DND-41 (cell line): ENCODE measurements at regions not wholly inside any gene's neighbourhood (a gene's known extent, or its start where the extent isn't known, plus 50 kb on each side); places are given as distances from the start of the nearest gene placed in this dataset.

Experiments used
- ATAC-seq: fragments of 200-7000 bp; cut with Tn5 transposase; 3 replicates; pipeline ENCODE4 v1.9.1; 2021; ENCODE audit warnings: low read depth; ENCODE audit not compliant: insufficient read depth
- DNase-seq: peaks from one replicate; pipeline ENCODE4 v3.0.0-alpha.2; 2020
- H2AFZ ChIP-seq: 2 replicates; pipeline ENCODE4 v1.6.0; 2012; ENCODE audit warnings: low read depth, low read length
- H3K27ac ChIP-seq: 2 replicates; pipeline ENCODE4 v1.5.1; 2012; ENCODE audit warnings: low read length, inconsistent platforms
- H3K27me3 ChIP-seq: fragments of 200-600 bp; sonication (generic); 2 replicates; pipeline ENCODE4 v1.6.0; 2012; ENCODE audit warnings: low read length, mild to moderate bottlenecking, inconsistent platforms; ENCODE audit not compliant: insufficient read depth, poor library complexity
- H3K36me3 ChIP-seq: 2 replicates; pipeline ENCODE4 v1.5.1; 2012; ENCODE audit warnings: low read length, inconsistent platforms; ENCODE audit not compliant: insufficient read depth
- H3K4me1 ChIP-seq: 2 replicates; pipeline ENCODE4 v1.5.1; 2012; ENCODE audit warnings: mild to moderate bottlenecking, low read length; ENCODE audit not compliant: insufficient read depth
- H3K4me2 ChIP-seq: 2 replicates; pipeline ENCODE4 v1.6.0; 2012; ENCODE audit warnings: mild to moderate bottlenecking, moderate library complexity, low read length, inconsistent platforms; ENCODE audit not compliant: insufficient read depth
- H3K4me3 ChIP-seq, 2 experiments: fragments of 200-600 bp in 1 of 2; shearing (Covaris generic) in 1 of 2; 2 replicates each; pipeline ENCODE4 v1.5.1; 2012 to 2016; ENCODE audit warnings: inconsistent platforms in 2 of 2, low read length in 2 of 2, mild to moderate bottlenecking in 2 of 2, low read depth in 1 of 2, moderate library complexity in 1 of 2
- H3K79me2 ChIP-seq: 2 replicates; pipeline ENCODE4 v1.6.0; 2012; ENCODE audit warnings: low read length, inconsistent platforms; ENCODE audit not compliant: insufficient read depth
- H3K9ac ChIP-seq: 2 replicates; pipeline ENCODE4 v1.6.0; 2012; ENCODE audit warnings: low read depth, mild to moderate bottlenecking, inconsistent platforms, low read length, moderate library complexity
- H3K9me3 ChIP-seq: 2 replicates; pipeline ENCODE4 v1.5.1; 2012; ENCODE audit warnings: low read length, moderate library complexity, mild to moderate bottlenecking, inconsistent platforms; ENCODE audit not compliant: insufficient read depth, severe bottlenecking
- H4K20me1 ChIP-seq: 2 replicates; pipeline ENCODE4 v1.6.0; 2012; ENCODE audit warnings: low read length; ENCODE audit not compliant: insufficient read depth
- CTCF ChIP-seq: IDR thresholded peaks from 2 replicates; pipeline ENCODE4 v1.5.1; 2012; ENCODE audit warnings: borderline replicate concordance, low read length, moderate library complexity, mild to moderate bottlenecking; ENCODE audit not compliant: poor library complexity, severe bottlenecking; ENCODE audit errors: extremely low read depth
- EZH2 ChIP-seq: IDR thresholded peaks from 3 replicates; pipeline ENCODE4 v1.6.1; 2012; ENCODE audit warnings: borderline replicate concordance, low read depth, mild to moderate bottlenecking, moderate library complexity, low read length, inconsistent platforms; ENCODE audit not compliant: severe bottlenecking

- H3K27me3 ChIP-seq: no peaks in the 10 kb centered on the region
- H3K4me2 ChIP-seq: no peak overlapping the region
These were observed 93.0 kb upstream of the DAB2 start for GRCh38 chr5:39517800-39518199.

GRCh38 chr5:39515881-39516280, 91.1 kb upstream of the DAB2 start:
- Histone ChIP-seq H3K27me3 (peaks cover 6% of the 10 kb centered on the region), H3K4me3 (no peak overlapping the region), H2AFZ (no peak overlapping the region), H3K79me2 (no peaks in the 10 kb centered on the region), H3K4me2 (no peak overlapping the region), H3K9ac (no peak overlapping the region), H3K4me1 (no peaks in the 10 kb centered on the region), H3K27ac (no peak overlapping the region), H3K36me3 (no peaks in the 10 kb centered on the region), H3K9me3 (no peaks in the 10 kb centered on the region), H4K20me1 (no peaks in the 10 kb centered on the region)
- TF ChIP-seq CTCF (no peak), EZH2 (no peak)
- DNase-seq (no peak), ATAC-seq (no peak)

More at GRCh38 chr5:39517800-39518199, 93.0 kb upstream of the DAB2 start:
- Histone ChIP-seq H4K20me1 (no peaks in the 10 kb centered on the region), H3K4me3 (no peak overlapping the region), H3K36me3 (no peaks in the 10 kb centered on the region), H3K27ac (no peak overlapping the region), H3K4me1 (no peaks in the 10 kb centered on the region), H2AFZ (no peak overlapping the region), H3K9ac (no peak overlapping the region), H3K79me2 (no peaks in the 10 kb centered on the region), H3K9me3 (no peaks in the 10 kb centered on the region)
- no peak for DNase-seq
- ATAC-seq: no peak
- TF ChIP-seq CTCF: no peak
- TF ChIP-seq EZH2: no peak

GRCh38 chr5:39513236-39513635, 88.5 kb upstream of the DAB2 start:
- TF ChIP-seq EZH2: no peak
- no peak for TF ChIP-seq CTCF
- Histone ChIP-seq H3K79me2 (no peaks in the 10 kb centered on the region), H2AFZ (no peak overlapping the region), H3K4me1 (no peaks in the 10 kb centered on the region), H3K4me3 (no peak overlapping the region), H4K20me1 (no peaks in the 10 kb centered on the region), H3K9me3 (no peaks in the 10 kb centered on the region), H3K36me3 (no peaks in the 10 kb centered on the region), H3K4me2 (no peak overlapping the region), H3K27me3 (peaks cover 13% of the 10 kb centered on the region), H3K9ac (no peak overlapping the region), H3K27ac (no peak overlapping the region)
- ATAC-seq (no peak), DNase-seq (no peak)

- H3K4me1 ChIP-seq: no peaks in the 10 kb centered on the region
- H3K36me3 ChIP-seq: no peaks in the 10 kb centered on the region
- no peak overlapping the region for H3K27ac ChIP-seq
- H3K4me3 ChIP-seq: no peak overlapping the region
- DNase-seq (no peak), ATAC-seq (no peak)
- H3K27me3 ChIP-seq: peaks cover 20% of the 10 kb centered on the region
- no peak overlapping the region for H3K4me2 ChIP-seq
- H3K9ac ChIP-seq: no peak overlapping the region
- no peaks in the 10 kb centered on the region for H3K79me2 ChIP-seq
- no peaks in the 10 kb centered on the region for H4K20me1 ChIP-seq
- TF ChIP-seq CTCF (no peak), EZH2 (no peak)
- no peaks in the 10 kb centered on the region for H3K9me3 ChIP-seq
- H2AFZ ChIP-seq: no peak overlapping the region
These were observed 81.4 kb upstream of the DAB2 start for GRCh38 chr5:39506211-39506610.
